Activated CD8-positive, alpha-beta memory T cell treated with anti-CD3 and anti-CD28 coated beads, Interleukin-2, amount 10 ng/mL, durations not matched to agents 7 days and 5 days (primary cell): ENCODE measurements at regions not wholly inside any gene's neighbourhood (a gene's known extent, or its start where the extent isn't known, plus 50 kb on each side); places are given as distances from the start of the nearest gene placed in this dataset.

Source experiments
- ATAC-seq: fragments of 150-1000 bp; cut with Tn5 transposase; one replicate; pipeline ENCODE4 v1.10.0; 2021; ENCODE audit warnings: moderate library complexity
- CTCF ChIA-PET: fragments of 350-600 bp; sonication (Branson Sonifier 250); formaldehyde crosslinking; loops from one replicate; lab custom pipeline; 2021; ENCODE audit warnings: antibody characterized with exemption; lab: Charles Lee
- DNase-seq: peaks from one replicate; pipeline ENCODE4 v3.0.0-alpha.2; 2020
- H3K27ac Mint-ChIP-seq: one replicate; pipeline ENCODE4 v1.8.0; 2021; ENCODE audit warnings: mild to moderate bottlenecking, mixed read lengths
- H3K27me3 Mint-ChIP-seq: one replicate; pipeline ENCODE4 v1.8.0; 2021; ENCODE audit warnings: mixed read lengths
- H3K36me3 Mint-ChIP-seq: one replicate; pipeline ENCODE4 v1.8.0; 2021; ENCODE audit warnings: mild to moderate bottlenecking, mixed read lengths
- H3K4me1 Mint-ChIP-seq: one replicate; pipeline ENCODE4 v1.8.0; 2021; ENCODE audit warnings: mixed read lengths
- H3K4me3 Mint-ChIP-seq: one replicate; pipeline ENCODE4 v1.8.0; 2021; ENCODE audit warnings: mild to moderate bottlenecking, moderate library complexity, mixed read lengths
- H3K9me3 Mint-ChIP-seq: one replicate; pipeline ENCODE4 v1.8.0; 2022; ENCODE audit warnings: low read depth, mixed read lengths

- H3K4me1 Mint-ChIP-seq = no peaks in the 10 kb centered on the region
- H3K27ac Mint-ChIP-seq = no peak overlapping the region
- no peaks in the 10 kb centered on the region for H3K9me3 Mint-ChIP-seq
- CTCF ChIA-PET = no interaction called here
- DNase-seq = no peak
- no peak overlapping the region for H3K4me3 Mint-ChIP-seq
- H3K27me3 Mint-ChIP-seq = no peaks in the 10 kb centered on the region
- no peak for ATAC-seq
- no peaks in the 10 kb centered on the region for H3K36me3 Mint-ChIP-seq
These were observed 1386.8 kb downstream of the BRD1 start for GRCh38 chr22:48440673-48441552.

- CTCF ChIA-PET = no interaction called here
These were observed 1387.5 kb downstream of the BRD1 start for GRCh38 chr22:48440176-48440575.

GRCh38 chr22:48439560-48440135 lies 1388.0 kb downstream of the BRD1 start:
- Mint-ChIP-seq H3K4me1 (no peaks in the 10 kb centered on the region), H3K36me3 (no peaks in the 10 kb centered on the region), H3K27ac (no peak overlapping the region), H3K27me3 (no peaks in the 10 kb centered on the region), H3K9me3 (no peaks in the 10 kb centered on the region), H3K4me3 (no peak overlapping the region)
- DNase-seq = no peak
- ATAC-seq = no peak
- CTCF ChIA-PET = no interaction called here

More at GRCh38 chr22:48440176-48440575, 1387.5 kb downstream of the BRD1 start:
- ATAC-seq (no peak), DNase-seq (no peak)
- Mint-ChIP-seq H3K9me3 (no peaks in the 10 kb centered on the region), H3K27ac (no peak overlapping the region), H3K4me1 (no peaks in the 10 kb centered on the region), H3K27me3 (no peaks in the 10 kb centered on the region), H3K4me3 (no peak overlapping the region), H3K36me3 (no peaks in the 10 kb centered on the region)

GRCh38 chr22:48438800-48439559 lies 1388.7 kb downstream of the BRD1 start:
- Mint-ChIP-seq H3K36me3 (no peaks in the 10 kb centered on the region), H3K27me3 (no peaks in the 10 kb centered on the region), H3K4me1 (no peaks in the 10 kb centered on the region)

GRCh38 chr22:48438096-48438495 lies 1389.6 kb downstream of the BRD1 start:
- Mint-ChIP-seq H3K9me3 (no peaks in the 10 kb centered on the region), H3K4me1 (no peaks in the 10 kb centered on the region), H3K27ac (no peak overlapping the region), H3K4me3 (no peak overlapping the region), H3K36me3 (no peaks in the 10 kb centered on the region), H3K27me3 (no peaks in the 10 kb centered on the region)
- ATAC-seq (no peak), DNase-seq (no peak)
- CTCF ChIA-PET = no interaction called here

More at GRCh38 chr22:48438800-48439559, 1388.7 kb downstream of the BRD1 start:
- no peak overlapping the region for H3K4me3 Mint-ChIP-seq
- no peaks in the 10 kb centered on the region for H3K9me3 Mint-ChIP-seq
- no peak for ATAC-seq
- DNase-seq = no peak
- no peak overlapping the region for H3K27ac Mint-ChIP-seq
- CTCF ChIA-PET = no interaction called here

- CTCF ChIA-PET = no interaction called here
- no peaks in the 10 kb centered on the region for H3K27me3 Mint-ChIP-seq
- no peaks in the 10 kb centered on the region for H3K4me1 Mint-ChIP-seq
- H3K36me3 Mint-ChIP-seq = no peaks in the 10 kb centered on the region
- no peak overlapping the region for H3K27ac Mint-ChIP-seq
- ATAC-seq = no peak
- H3K9me3 Mint-ChIP-seq = no peaks in the 10 kb centered on the region
- no peak overlapping the region for H3K4me3 Mint-ChIP-seq
- DNase-seq = no peak
These were observed 1391.3 kb downstream of the BRD1 start for GRCh38 chr22:48436201-48436931.

- DNase-seq = no peak
- Mint-ChIP-seq H3K4me1 (no peaks in the 10 kb centered on the region), H3K36me3 (no peaks in the 10 kb centered on the region), H3K9me3 (no peaks in the 10 kb centered on the region), H3K4me3 (no peak overlapping the region), H3K27me3 (no peaks in the 10 kb centered on the region), H3K27ac (no peak overlapping the region)
- no peak for ATAC-seq
- CTCF ChIA-PET = no interaction called here
These were observed 1392.8 kb downstream of the BRD1 start for GRCh38 chr22:48434868-48435250.

- no peak for DNase-seq
- CTCF ChIA-PET = no interaction called here
- H3K4me3 Mint-ChIP-seq = no peak overlapping the region
- no peaks in the 10 kb centered on the region for H3K27me3 Mint-ChIP-seq
- H3K4me1 Mint-ChIP-seq = no peaks in the 10 kb centered on the region
- no peak for ATAC-seq
- H3K9me3 Mint-ChIP-seq = no peaks in the 10 kb centered on the region
- H3K36me3 Mint-ChIP-seq = no peaks in the 10 kb centered on the region
- H3K27ac Mint-ChIP-seq = no peak overlapping the region
These were observed 1393.4 kb downstream of the BRD1 start for GRCh38 chr22:48434156-48434867.

GRCh38 chr22:48433647-48434046 lies 1394.0 kb downstream of the BRD1 start:
- DNase-seq (no peak), ATAC-seq (no peak)
- Mint-ChIP-seq H3K4me3 (no peak overlapping the region), H3K27me3 (no peaks in the 10 kb centered on the region), H3K9me3 (no peaks in the 10 kb centered on the region), H3K36me3 (no peaks in the 10 kb centered on the region), H3K27ac (no peak overlapping the region), H3K4me1 (no peaks in the 10 kb centered on the region)
- CTCF ChIA-PET = no interaction called here

GRCh38 chr22:48432781-48433518 lies 1394.7 kb downstream of the BRD1 start:
- no peaks in the 10 kb centered on the region for H3K4me1 Mint-ChIP-seq
- H3K4me3 Mint-ChIP-seq = no peak overlapping the region
- H3K27me3 Mint-ChIP-seq = no peaks in the 10 kb centered on the region
- CTCF ChIA-PET = no interaction called here
- no peak overlapping the region for H3K27ac Mint-ChIP-seq
- H3K9me3 Mint-ChIP-seq = no peaks in the 10 kb centered on the region
- H3K36me3 Mint-ChIP-seq = no peaks in the 10 kb centered on the region
- DNase-seq (no peak), ATAC-seq (no peak)

GRCh38 chr22:48431536-48432315 lies 1395.9 kb downstream of the BRD1 start:
- Mint-ChIP-seq H3K27me3 (no peaks in the 10 kb centered on the region), H3K4me1 (no peaks in the 10 kb centered on the region), H3K36me3 (no peaks in the 10 kb centered on the region), H3K27ac (no peak overlapping the region), H3K9me3 (no peaks in the 10 kb centered on the region), H3K4me3 (no peak overlapping the region)
- no peak for DNase-seq
- CTCF ChIA-PET = no interaction called here
- ATAC-seq = no peak

GRCh38 chr22:48431014-48431413 lies 1396.7 kb downstream of the BRD1 start:
- Mint-ChIP-seq H3K36me3 (no peaks in the 10 kb centered on the region), H3K4me1 (no peaks in the 10 kb centered on the region), H3K27ac (no peak overlapping the region), H3K27me3 (no peaks in the 10 kb centered on the region), H3K4me3 (no peak overlapping the region), H3K9me3 (no peaks in the 10 kb centered on the region)
- DNase-seq (no peak), ATAC-seq (no peak)
- CTCF ChIA-PET = no interaction called here
